ENCODE measurements at regions not wholly inside any gene's neighbourhood (a gene's known extent, or its start where the extent isn't known, plus 50 kb on each side); places are given as distances from the start of the nearest gene placed in this dataset.

DNA sequence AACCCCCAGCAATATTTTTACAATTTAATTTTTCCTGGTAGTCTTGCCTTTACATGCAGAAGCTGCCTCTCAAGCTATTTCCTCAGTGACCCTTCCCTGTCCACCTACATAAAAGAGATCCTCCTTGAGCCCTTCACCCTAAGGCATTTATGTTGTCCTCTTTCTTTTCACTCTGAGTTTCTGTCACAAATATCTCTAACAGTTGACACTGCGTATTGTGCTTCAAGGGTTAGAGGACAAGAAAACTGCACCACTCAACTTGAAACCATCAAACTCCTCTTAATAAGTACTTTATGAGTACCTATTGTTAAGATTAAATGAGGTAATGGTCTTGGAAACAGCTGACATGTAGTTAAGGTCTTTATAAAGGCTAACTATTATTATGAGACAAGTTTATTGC, 557.7 kb downstream of the TRHDE start:
- intact Hi-C loops (cut with micrococcal nuclease; ENCODE audit: unreplicated experiment) = no loop called here
- H3K79me2 ChIP-seq (ENCODE audit: low read depth) = no peaks in the 10 kb centered on the region
- ChIA-PET CTCF (no interaction called here), POLR2A (ENCODE audit: unreplicated experiment) (interaction anchor here (0.7 kb wide), 1 partner anchor 298 kb away, joined by 4 read pairs; no protein-coding TSS in a partner anchor)
- TF ChIP-seq EZH2 (IDR thresholded peaks at IDR 0.05; ENCODE audit: low read depth) (no peak), CTCF (conservative IDR thresholded peaks at IDR 0.05) (no peak)
- BruUV-seq (replicated peaks) = no TSS peak
- no peak overlapping the region for H3K4me2 ChIP-seq
- H3F3A ChIP-seq (ENCODE audit: insufficient read depth, low read depth) = no peaks in the 10 kb centered on the region
- no peaks in the 10 kb centered on the region for H3K4me1 ChIP-seq (replicated peaks; ENCODE audit: insufficient read depth)
- H3K36me3 ChIP-seq (ENCODE audit: low read depth) = no peaks in the 10 kb centered on the region
- no peaks in the 10 kb centered on the region for H3K9me3 ChIP-seq (ENCODE audit: insufficient read depth, low read depth)
- H3K4me3 ChIP-seq = no peak overlapping the region
- DNase-seq = no peak
- no peaks in the 10 kb centered on the region for H4K20me1 ChIP-seq (ENCODE audit: insufficient read depth)
- no peaks in the 10 kb centered on the region for H3K27me3 ChIP-seq (ENCODE audit: insufficient read depth, low read depth)
- H2AFZ ChIP-seq = no peak overlapping the region
- H3K9me2 ChIP-seq (ENCODE audit: insufficient read depth) = 0 out of 2 replicates have a peak, but pooled peaks cover 4% of the 10 kb centered on the region
- H3K27ac ChIP-seq = no peak overlapping the region

GRCh38 chr12:72832024-72832423, 559.9 kb downstream of the TRHDE start:
- POLR2A ChIA-PET (ENCODE audit: unreplicated experiment) = no interaction called here

DNA sequence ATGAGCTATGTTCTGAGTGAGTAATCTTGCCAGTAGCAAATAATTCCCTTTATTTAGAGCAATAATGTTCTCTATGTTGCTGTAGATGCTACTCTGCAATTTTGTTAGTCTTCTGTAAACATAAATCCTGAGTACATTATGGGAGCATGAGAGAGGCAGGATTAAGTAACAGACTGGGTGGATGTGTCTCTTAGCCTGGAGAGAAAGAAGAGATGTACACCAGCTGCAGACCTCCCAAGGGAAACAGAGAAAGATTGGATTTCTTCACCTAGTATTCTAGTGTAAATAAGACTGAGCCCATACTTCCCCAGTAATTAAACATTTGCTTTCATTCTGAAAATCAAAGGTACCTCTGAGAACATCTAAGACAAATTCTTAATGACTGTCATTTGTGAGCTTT, 564.0 kb downstream of the TRHDE start:
- Histone ChIP-seq H3K9me2 (ENCODE audit: insufficient read depth) (no peaks in the 10 kb centered on the region), H3K4me3 (no peak overlapping the region), H2AFZ (no peak overlapping the region), H4K20me1 (ENCODE audit: insufficient read depth) (no peaks in the 10 kb centered on the region), H3K79me2 (ENCODE audit: low read depth) (no peaks in the 10 kb centered on the region), H3K4me2 (no peak overlapping the region), H3K27me3 (ENCODE audit: insufficient read depth, low read depth) (no peaks in the 10 kb centered on the region), H3K4me1 (replicated peaks; ENCODE audit: insufficient read depth) (no peaks in the 10 kb centered on the region), H3F3A (ENCODE audit: insufficient read depth, low read depth) (no peaks in the 10 kb centered on the region), H3K27ac (no peak overlapping the region), H3K36me3 (ENCODE audit: low read depth) (no peaks in the 10 kb centered on the region), H3K9me3 (ENCODE audit: insufficient read depth, low read depth) (no peaks in the 10 kb centered on the region)
- ChIA-PET CTCF (no interaction called here), POLR2A (ENCODE audit: unreplicated experiment) (no interaction called here)
- BruUV-seq (replicated peaks) = no TSS peak
- DNase-seq = no peak
- TF ChIP-seq EZH2 (IDR thresholded peaks at IDR 0.05; ENCODE audit: low read depth) (no peak), CTCF (conservative IDR thresholded peaks at IDR 0.05) (no peak)
- intact Hi-C loops (cut with micrococcal nuclease; ENCODE audit: unreplicated experiment) = no loop called here

More at GRCh38 chr12:72832024-72832423, 559.9 kb downstream of the TRHDE start:
- Histone ChIP-seq H3K4me1 (replicated peaks; ENCODE audit: insufficient read depth) (no peaks in the 10 kb centered on the region), H3K9me2 (ENCODE audit: insufficient read depth) (0 out of 2 replicates have a peak, but pooled peaks cover 4% of the 10 kb centered on the region), H3F3A (ENCODE audit: insufficient read depth, low read depth) (no peaks in the 10 kb centered on the region), H4K20me1 (ENCODE audit: insufficient read depth) (no peaks in the 10 kb centered on the region), H3K4me3 (no peak overlapping the region), H3K36me3 (ENCODE audit: low read depth) (no peaks in the 10 kb centered on the region), H3K79me2 (ENCODE audit: low read depth) (no peaks in the 10 kb centered on the region), H3K27ac (no peak overlapping the region), H3K27me3 (ENCODE audit: insufficient read depth, low read depth) (no peaks in the 10 kb centered on the region), H3K9me3 (ENCODE audit: insufficient read depth, low read depth) (no peaks in the 10 kb centered on the region), H2AFZ (no peak overlapping the region), H3K4me2 (no peak overlapping the region)
- DNase-seq = no peak
- TF ChIP-seq CTCF (conservative IDR thresholded peaks at IDR 0.05) (no peak), EZH2 (IDR thresholded peaks at IDR 0.05; ENCODE audit: low read depth) (no peak)
- no TSS peak for BruUV-seq (replicated peaks)
- CTCF ChIA-PET = no interaction called here
- intact Hi-C loops (cut with micrococcal nuclease; ENCODE audit: unreplicated experiment) = no loop called here
